ENCODE measurements at regions not wholly inside any gene's neighbourhood (a gene's known extent, or its start where the extent isn't known, plus 50 kb on each side); places are given as distances from the start of the nearest gene placed in this dataset.

GRCh38 chr6:8494730-8495129 lies 59.4 kb upstream of the SLC35B3 start:
- H2AK5ac ChIP-seq (ENCODE audit: low read depth, low read length): no peak overlapping the region
- H3K36me3 ChIP-seq (ENCODE audit: control insufficient read depth, insufficient read depth, low read length): no peaks in the 10 kb centered on the region
- H2AK9ac ChIP-seq (replicated peaks; ENCODE audit: low read depth, low read length, poor library complexity): no peak overlapping the region
- no peaks in the 10 kb centered on the region for H3K79me1 ChIP-seq (ENCODE audit: low read depth in 1 of 2, low read length in 2 of 2)
- no peak for DNase-seq
- ChIA-PET CTCF (no interaction called here), POLR2A (ENCODE audit: unreplicated experiment) (no interaction called here)
- WGBS, 2 experiments (ENCODE audit: extremely low coverage in 2 of 2, insufficient read length in 1 of 2): no CpG with 5 or more reads among the region's 5 CpGs
- intact Hi-C loops (cut with micrococcal nuclease) (no loop called here), dilution Hi-C loops (cut with HindIII; ENCODE audit: low sequenced_read_pairs, unreplicated experiment) (no loop called here), in situ Hi-C loops (cut with MboI; ENCODE audit: low sequenced_read_pairs) (no loop called here)
- no peak overlapping the region for H3K4me3 ChIP-seq (ENCODE audit: insufficient read depth, low read depth, low read length)
- H3K18ac ChIP-seq (ENCODE audit: low read depth, low read length): no peak overlapping the region
- no peak overlapping the region for H2AFZ ChIP-seq (replicated peaks; ENCODE audit: low read length, poor library complexity)
- BruUV-seq (replicated peaks): no TSS peak
- no peak overlapping the region for H2BK5ac ChIP-seq (ENCODE audit: low read depth, low read length, poor library complexity, severe bottlenecking)
- H4K20me1 ChIP-seq (ENCODE audit: insufficient read depth, low read length): no peaks in the 10 kb centered on the region
- no peak overlapping the region for H2BK15ac ChIP-seq (ENCODE audit: low read depth, low read length)
- no peak overlapping the region for H3K9ac ChIP-seq (ENCODE audit: low read depth, low read length)
- no peak for ATAC-seq (ENCODE audit: low read depth)
- no peak overlapping the region for H3K27ac ChIP-seq (ENCODE audit: insufficient read depth, low read length)
- no peak overlapping the region for H3K56ac ChIP-seq (ENCODE audit: extremely low read depth, insufficient read depth, low read length)
- H3K14ac ChIP-seq (replicated peaks; ENCODE audit: low read depth, low read length): no peak overlapping the region
- TF ChIP-seq FOS (IDR thresholded peaks at IDR 0.05; ENCODE audit: low read depth, low read length): no peak
- no peak for TF ChIP-seq BHLHE40 (IDR thresholded peaks at IDR 0.05; ENCODE audit: low read depth, low read length)
- no peak for TF ChIP-seq ELK1 (IDR thresholded peaks at IDR 0.05; ENCODE audit: borderline replicate concordance, low read depth, low read length)
- TF ChIP-seq RFX5 (IDR thresholded peaks at IDR 0.05; ENCODE audit: low read depth, low read length): no peak
- TF ChIP-seq CTCF (conservative IDR thresholded peaks at IDR 0.05; ENCODE audit: low read depth, low read length): no peak
- no peak for TF ChIP-seq POLR2A (IDR thresholded peaks at IDR 0.05; ENCODE audit: low read depth, low read length)
- no peak for TF ChIP-seq NFE2L2 (IDR thresholded peaks at IDR 0.05; ENCODE audit: low read depth, low read length)
- TF ChIP-seq RAD21 (IDR thresholded peaks at IDR 0.05; ENCODE audit: low read length): no peak
- no peak for TF ChIP-seq RCOR1 (IDR thresholded peaks at IDR 0.05; ENCODE audit: insufficient replicate concordance, low read length)
- no peak overlapping the region for H2BK20ac ChIP-seq (ENCODE audit: low read depth, low read length)
- no peak overlapping the region for H3K4ac ChIP-seq (ENCODE audit: low read depth, low read length)
- no peaks in the 10 kb centered on the region for H3K4me1 ChIP-seq (ENCODE audit: control insufficient read depth, insufficient read depth, low read length)
- H3K9me1 ChIP-seq (ENCODE audit: insufficient read depth, low read length): no peaks in the 10 kb centered on the region
- no peaks in the 10 kb centered on the region for H3K27me3 ChIP-seq (ENCODE audit: control insufficient read depth, insufficient read depth, low read length)
- no peaks in the 10 kb centered on the region for H3K9me3 ChIP-seq (ENCODE audit: control insufficient read depth, insufficient read depth, low read length)
- no peak overlapping the region for H3K4me2 ChIP-seq (ENCODE audit: low read depth, low read length)
- no peak overlapping the region for H2BK120ac ChIP-seq (ENCODE audit: low read depth, low read length)
- no peak overlapping the region for H3K23ac ChIP-seq (ENCODE audit: low read depth, low read length)
- no peak overlapping the region for H4K5ac ChIP-seq (ENCODE audit: low read depth, low read length)
- no peak overlapping the region for H4K91ac ChIP-seq (ENCODE audit: insufficient read depth, low read depth, low read length)
- H4K8ac ChIP-seq (ENCODE audit: low read depth in 2 of 2, low read length in 2 of 2): no peak overlapping the region
